HEK293 (cell line): ENCODE measurements at regions not wholly inside any gene's neighbourhood (a gene's known extent, or its start where the extent isn't known, plus 50 kb on each side); places are given as distances from the start of the nearest gene placed in this dataset.
A peak's percentile ranks its signal among the peaks of the same experiment; 100 is the strongest.

Source experiments
- BCL6B ChIP-seq: fragments of 450-650 bp; formaldehyde crosslinking; IDR thresholded peaks from 2 replicates; pipeline ENCODE4 v1.5.1; 2017; ENCODE audit warnings: missing biosample characterization, missing genetic modification characterization
- ELK4 ChIP-seq: IDR thresholded peaks from 2 replicates; pipeline ENCODE4 v1.6.1; 2011; ENCODE audit warnings: mild to moderate bottlenecking, low read depth, low read length, borderline replicate concordance
- FEZF1 ChIP-seq: fragments of 450-650 bp; formaldehyde crosslinking; IDR thresholded peaks from 2 replicates; pipeline ENCODE4 v1.5.1; 2016; ENCODE audit warnings: missing biosample characterization, missing genetic modification characterization
- GFI1B ChIP-seq: fragments of 450-650 bp; formaldehyde crosslinking; IDR thresholded peaks from 2 replicates; pipeline ENCODE4 v1.5.1; 2016; ENCODE audit warnings: missing biosample characterization, missing genetic modification characterization
- HOXC10 ChIP-seq: sonication (generic); formaldehyde crosslinking; IDR thresholded peaks from 2 replicates; pipeline ENCODE4 v1.8.1; 2023; ENCODE audit warnings: mild to moderate bottlenecking, missing genetic modification reagents
- HOXD13 ChIP-seq: sonication (generic); formaldehyde crosslinking; IDR thresholded peaks from 2 replicates; pipeline ENCODE4 v1.8.0; 2022; ENCODE audit warnings: missing genetic modification reagents, borderline replicate concordance
- KLF17 ChIP-seq: fragments of 450-650 bp; formaldehyde crosslinking; IDR thresholded peaks from 2 replicates; pipeline ENCODE4 v1.5.1; 2016; ENCODE audit warnings: missing biosample characterization, missing genetic modification characterization
- TCF7L2 ChIP-seq: IDR thresholded peaks from 2 replicates; pipeline ENCODE4 v1.6.1; 2011; ENCODE audit warnings: low read depth, mild to moderate bottlenecking, inconsistent platforms, low read length, moderate library complexity, borderline replicate concordance
- ZBTB17 ChIP-seq: fragments of 450-650 bp; formaldehyde crosslinking; IDR thresholded peaks from 2 replicates; pipeline ENCODE4 v1.5.1; 2016; ENCODE audit warnings: missing biosample characterization, missing genetic modification characterization
- ZBTB20 ChIP-seq: fragments of 450-650 bp; formaldehyde crosslinking; IDR thresholded peaks from 2 replicates; pipeline ENCODE4 v1.5.1; 2016; ENCODE audit warnings: missing biosample characterization, missing genetic modification characterization
- ZBTB44 ChIP-seq: fragments of 450-650 bp; IDR thresholded peaks from 2 replicates; pipeline ENCODE4 v1.5.1; 2018; ENCODE audit warnings: missing biosample characterization, mild to moderate bottlenecking, missing genetic modification characterization
- ZBTB8A ChIP-seq: fragments of 450-650 bp; formaldehyde crosslinking; IDR thresholded peaks from 2 replicates; pipeline ENCODE4 v1.5.1; 2016; ENCODE audit warnings: missing biosample characterization, missing genetic modification characterization
- ZFP37 ChIP-seq: fragments of 450-650 bp; formaldehyde crosslinking; IDR thresholded peaks from 2 replicates; pipeline ENCODE4 v1.5.1; 2016; ENCODE audit warnings: missing biosample characterization, missing genetic modification characterization
- ZNF311 ChIP-seq: fragments of 450-650 bp; formaldehyde crosslinking; IDR thresholded peaks from 2 replicates; pipeline ENCODE4 v1.5.1; 2017; ENCODE audit warnings: missing biosample characterization, missing genetic modification characterization, borderline replicate concordance
- ZNF391 ChIP-seq: fragments of 450-650 bp; formaldehyde crosslinking; IDR thresholded peaks from 2 replicates; pipeline ENCODE4 v1.5.1; 2016; ENCODE audit warnings: low read depth, missing biosample characterization, missing genetic modification characterization, borderline replicate concordance
- ZNF426 ChIP-seq: fragments of 450-650 bp; formaldehyde crosslinking; IDR thresholded peaks from 2 replicates; pipeline ENCODE4 v1.5.1; 2017; ENCODE audit warnings: missing biosample characterization, missing genetic modification characterization, mild to moderate bottlenecking, inconsistent platforms, moderate library complexity
- ZNF610 ChIP-seq: fragments of 450-650 bp; formaldehyde crosslinking; IDR thresholded peaks from 2 replicates; pipeline ENCODE4 v1.5.1; 2016; ENCODE audit warnings: missing biosample characterization, missing genetic modification characterization, borderline replicate concordance
- ZNF692 ChIP-seq: fragments of 450-650 bp; formaldehyde crosslinking; IDR thresholded peaks from 2 replicates; pipeline ENCODE4 v1.5.1; 2016; ENCODE audit warnings: missing biosample characterization, missing genetic modification characterization
- ZNF777 ChIP-seq: fragments of 450-650 bp; formaldehyde crosslinking; IDR thresholded peaks from 2 replicates; pipeline ENCODE4 v1.5.1; 2017; ENCODE audit warnings: missing biosample characterization, missing genetic modification characterization, borderline replicate concordance

- no peak for TF ChIP-seq ZNF777
- TF ChIP-seq ELK4: no peak
- no peak for TF ChIP-seq KLF17
- no peak; the same call in 1 of the 2 replicates for TF ChIP-seq TCF7L2
- no peak for TF ChIP-seq ZNF391 (tag by site-specific recombination)
- no peak for TF ChIP-seq HOXC10 (CRISPR knock-in tag)
- TF ChIP-seq ZNF610: 0 out of 2 replicates have a peak, but pooled peaks have one; percentile 43
- TF ChIP-seq FEZF1 (tag by site-specific recombination): peak; percentile 95
- TF ChIP-seq ZBTB8A (tag by site-specific recombination): 0 out of 2 replicates have a peak, but pooled peaks have one; percentile 15
- TF ChIP-seq GFI1B (tag by site-specific recombination): 0 out of 2 replicates have a peak, but pooled peaks have one; percentile 21
- 0 out of 2 replicates have a peak, but pooled peaks have one; percentile 22 for TF ChIP-seq ZNF692 (tag by site-specific recombination)
- peak; percentile 88 for TF ChIP-seq ZBTB17 (tag by site-specific recombination)
- TF ChIP-seq HOXD13: 0 out of 2 replicates have a peak, but pooled peaks have one; percentile 28
- peak; percentile 95 for TF ChIP-seq ZBTB44 (tag by site-specific recombination)
- no peak for TF ChIP-seq BCL6B (tag by site-specific recombination)
- TF ChIP-seq ZFP37 (tag by site-specific recombination): 0 out of 2 replicates have a peak, but pooled peaks have one; percentile 25
- TF ChIP-seq ZNF311 (tag by site-specific recombination): no peak
- peak; percentile 98 for TF ChIP-seq ZBTB20 (tag by site-specific recombination)
- TF ChIP-seq ZNF426 (tag by site-specific recombination): no peak
Measured at GRCh38 chr5:124902097-124902821, 155.8 kb upstream of the ZNF608 start (continued).
